ENCODE measurements at regions not wholly inside any gene's neighbourhood (a gene's known extent, or its start where the extent isn't known, plus 50 kb on each side); places are given as distances from the start of the nearest gene placed in this dataset.

DNA sequence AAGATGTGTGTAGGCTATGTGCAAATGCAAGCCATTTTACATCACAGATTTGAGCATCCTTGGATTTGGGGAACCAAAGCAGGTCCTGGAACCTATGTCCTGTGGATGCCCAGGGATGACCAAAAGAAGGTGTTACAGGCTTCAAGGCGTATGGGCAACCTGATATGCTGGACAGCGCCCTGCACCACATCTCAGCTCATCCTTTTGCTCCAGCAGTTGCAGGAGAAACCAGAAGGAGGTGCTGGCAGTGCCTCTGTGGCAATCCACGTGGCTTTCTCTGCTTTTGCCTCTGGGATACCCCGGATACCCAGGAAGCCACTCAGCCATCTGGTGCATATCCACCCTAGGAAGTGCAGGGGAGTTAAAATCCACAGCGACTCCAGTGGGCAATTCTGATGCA is 110.3 kb upstream of the VSTM2B start:
- no peaks in the 10 kb centered on the region for H3K4me1 ChIP-seq (ENCODE audit: control insufficient read depth, insufficient read depth, low read length)
- no peaks in the 10 kb centered on the region for H3K9me3 ChIP-seq (ENCODE audit: control insufficient read depth, insufficient read depth, low read depth, low read length)
- H3K4me3 ChIP-seq (ENCODE audit: low read depth, low read length): no peak overlapping the region
- no peaks in the 10 kb centered on the region for H3K36me3 ChIP-seq (ENCODE audit: control insufficient read depth, insufficient read depth, low read length)
- no peak overlapping the region for H3K9ac ChIP-seq (ENCODE audit: low read length)
- H3K27me3 ChIP-seq (ENCODE audit: control insufficient read depth, insufficient read depth, low read length): no peaks in the 10 kb centered on the region
- no peak overlapping the region for H3K27ac ChIP-seq (ENCODE audit: low read depth, low read length)

GRCh38 chr19:29417048-29417447 is 108.7 kb upstream of the VSTM2B start:
- H3K9ac ChIP-seq (ENCODE audit: low read length): no peak overlapping the region
- no peaks in the 10 kb centered on the region for H3K9me3 ChIP-seq (ENCODE audit: control insufficient read depth, insufficient read depth, low read depth, low read length)
- H3K4me1 ChIP-seq (ENCODE audit: control insufficient read depth, insufficient read depth, low read length): no peaks in the 10 kb centered on the region; the same call in 1 of the 2 replicates
- H3K36me3 ChIP-seq (ENCODE audit: control insufficient read depth, insufficient read depth, low read length): no peaks in the 10 kb centered on the region
- no peak overlapping the region for H3K4me3 ChIP-seq (ENCODE audit: low read depth, low read length)
- H3K27ac ChIP-seq (ENCODE audit: low read depth, low read length): no peak overlapping the region
- H3K27me3 ChIP-seq (ENCODE audit: control insufficient read depth, insufficient read depth, low read length): no peaks in the 10 kb centered on the region

DNA sequence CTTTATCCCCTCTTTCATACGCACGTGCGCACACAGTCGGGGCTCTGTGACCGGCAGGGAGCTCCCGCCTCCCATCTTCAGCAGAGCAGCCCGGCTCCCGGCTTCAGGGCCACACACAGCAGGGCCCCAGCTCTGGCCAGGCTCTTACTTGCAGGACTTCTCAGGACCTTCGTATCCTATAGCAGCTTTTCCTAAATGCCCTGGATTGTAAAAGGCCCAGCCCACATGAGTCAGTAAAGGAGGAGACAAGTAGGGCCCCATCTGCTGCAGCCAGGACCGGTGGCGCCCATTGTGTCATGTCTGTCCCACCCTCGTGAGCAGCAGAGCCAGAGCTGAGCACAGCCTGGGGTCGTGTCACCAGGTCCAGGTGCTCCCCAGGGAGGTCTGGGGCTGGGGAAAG is 107.6 kb upstream of the VSTM2B start:
- Histone ChIP-seq H3K4me3 (ENCODE audit: low read depth, low read length) (no peak overlapping the region), H3K9ac (ENCODE audit: low read length) (no peak overlapping the region), H3K36me3 (ENCODE audit: control insufficient read depth, insufficient read depth, low read length) (no peaks in the 10 kb centered on the region), H3K27me3 (ENCODE audit: control insufficient read depth, insufficient read depth, low read length) (no peaks in the 10 kb centered on the region), H3K27ac (ENCODE audit: low read depth, low read length) (no peak overlapping the region), H3K9me3 (ENCODE audit: control insufficient read depth, insufficient read depth, low read depth, low read length) (no peaks in the 10 kb centered on the region), H3K4me1 (ENCODE audit: control insufficient read depth, insufficient read depth, low read length) (no peaks in the 10 kb centered on the region; the same call in 1 of the 2 replicates)

DNA sequence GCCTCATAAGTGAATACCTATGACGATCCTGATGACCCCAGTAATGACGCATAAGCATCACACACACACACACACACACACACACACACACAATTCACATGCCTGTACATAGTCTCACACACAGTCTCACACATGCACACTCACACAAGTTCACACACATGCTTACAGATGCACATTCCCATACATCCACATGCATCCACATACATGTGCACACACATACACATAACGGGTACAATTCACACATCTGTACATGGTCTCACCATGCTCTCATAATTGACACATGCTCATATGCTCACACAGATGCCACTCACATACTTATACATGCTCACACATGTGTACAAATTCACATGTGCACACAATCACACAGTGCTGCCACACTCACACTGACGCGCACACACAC is 105.7 kb upstream of the VSTM2B start:
- Histone ChIP-seq H3K9ac (ENCODE audit: low read length) (no peak overlapping the region), H3K4me3 (ENCODE audit: low read depth, low read length) (no peak overlapping the region), H3K36me3 (ENCODE audit: control insufficient read depth, insufficient read depth, low read length) (no peaks in the 10 kb centered on the region), H3K9me3 (ENCODE audit: control insufficient read depth, insufficient read depth, low read depth, low read length) (peaks cover 12% of the 10 kb centered on the region), H3K27me3 (ENCODE audit: control insufficient read depth, insufficient read depth, low read length) (no peaks in the 10 kb centered on the region), H3K4me1 (ENCODE audit: control insufficient read depth, insufficient read depth, low read length) (no peaks in the 10 kb centered on the region; the same call in 1 of the 2 replicates), H3K27ac (ENCODE audit: low read depth, low read length) (no peak overlapping the region)

DNA sequence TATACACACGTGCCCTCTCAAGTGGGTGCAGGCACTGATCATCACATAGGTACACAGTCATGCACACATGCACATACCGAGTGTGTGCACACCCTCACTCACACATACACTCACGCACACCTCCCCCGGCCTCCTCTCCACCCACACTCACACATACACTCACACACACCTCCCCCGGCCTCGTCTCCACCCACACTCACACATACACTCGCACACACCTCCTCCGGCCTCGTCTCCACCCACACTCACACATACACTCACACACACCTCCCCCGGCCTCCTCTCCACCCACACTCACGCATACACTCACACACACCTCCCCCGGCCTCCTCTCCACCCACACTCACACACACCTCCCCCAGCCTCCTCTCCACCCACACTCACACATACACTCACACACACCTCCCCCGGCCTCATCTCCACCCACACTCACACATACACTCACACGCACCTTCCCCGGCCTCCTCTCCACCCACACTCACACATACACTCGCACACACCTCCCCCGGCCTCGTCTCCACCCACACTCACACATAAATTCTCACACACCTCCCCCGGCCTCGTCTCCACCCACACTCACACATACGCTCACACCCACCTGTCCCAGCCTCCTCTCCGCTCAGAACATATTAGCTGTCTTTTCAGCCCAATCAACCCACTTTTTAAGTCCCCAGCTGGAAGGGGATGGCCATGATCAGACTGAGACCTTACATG is 105.2 kb upstream of the VSTM2B start:
- Histone ChIP-seq H3K4me3 (ENCODE audit: low read depth, low read length) (no peak overlapping the region), H3K9me3 (ENCODE audit: control insufficient read depth, insufficient read depth, low read depth, low read length) (peaks cover 17% of the 10 kb centered on the region), H3K36me3 (ENCODE audit: control insufficient read depth, insufficient read depth, low read length) (no peaks in the 10 kb centered on the region), H3K4me1 (ENCODE audit: control insufficient read depth, insufficient read depth, low read length) (no peaks in the 10 kb centered on the region; the same call in 1 of the 2 replicates), H3K27ac (ENCODE audit: low read depth, low read length) (no peak overlapping the region), H3K27me3 (ENCODE audit: control insufficient read depth, insufficient read depth, low read length) (no peaks in the 10 kb centered on the region), H3K9ac (ENCODE audit: low read length) (no peak overlapping the region)

DNA sequence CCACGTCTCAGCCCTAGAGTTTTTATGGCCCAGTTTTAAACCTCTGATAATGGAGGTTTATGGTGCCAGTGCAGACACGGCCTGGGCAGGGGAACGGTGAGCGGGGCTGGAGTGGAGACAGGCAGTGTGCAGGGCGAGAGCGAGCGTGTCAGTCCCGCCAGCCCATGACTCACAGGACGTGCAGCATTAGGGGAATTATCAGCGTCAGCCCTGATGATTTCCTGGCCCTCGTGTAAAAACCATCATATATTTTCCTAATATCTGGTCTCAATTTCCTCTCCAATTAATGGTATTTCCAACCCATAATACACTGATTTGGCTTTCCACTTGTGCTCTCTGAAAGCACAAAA is 104.6 kb upstream of the VSTM2B start:
- no peaks in the 10 kb centered on the region for H3K36me3 ChIP-seq (ENCODE audit: control insufficient read depth, insufficient read depth, low read length)
- no peak overlapping the region for H3K27ac ChIP-seq (ENCODE audit: low read depth, low read length)
- H3K9ac ChIP-seq (ENCODE audit: low read length): no peak overlapping the region
- peaks cover 22% of the 10 kb centered on the region for H3K9me3 ChIP-seq (ENCODE audit: control insufficient read depth, insufficient read depth, low read depth, low read length)
- no peak overlapping the region for H3K4me3 ChIP-seq (ENCODE audit: low read depth, low read length)
- no peaks in the 10 kb centered on the region; the same call in 1 of the 2 replicates for H3K27me3 ChIP-seq (ENCODE audit: control insufficient read depth, insufficient read depth, low read length)
- H3K4me1 ChIP-seq (ENCODE audit: control insufficient read depth, insufficient read depth, low read length): no peaks in the 10 kb centered on the region; the same call in 1 of the 2 replicates

DNA sequence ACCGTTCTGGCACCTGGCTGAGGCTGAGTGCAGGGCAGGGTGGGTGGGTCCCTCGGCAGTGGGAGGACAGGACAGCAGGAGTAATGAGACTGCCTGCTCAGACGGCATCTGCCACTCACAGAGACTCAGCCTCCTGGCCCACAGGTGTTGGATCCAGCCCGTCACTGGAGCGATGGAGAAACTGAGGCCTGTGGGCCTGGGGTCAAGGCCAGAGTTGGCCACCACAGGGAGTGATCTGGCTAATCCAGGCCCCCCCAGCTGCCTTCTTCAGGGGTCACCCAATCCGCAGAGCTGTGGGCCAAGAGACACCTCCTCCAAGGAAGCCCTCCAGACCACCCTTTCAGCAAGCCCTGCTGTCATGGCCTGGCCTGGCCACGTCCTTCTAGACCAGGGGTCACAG is 103.7 kb upstream of the VSTM2B start:
- Histone ChIP-seq H3K27ac (ENCODE audit: low read depth, low read length) (no peak overlapping the region), H3K4me1 (ENCODE audit: control insufficient read depth, insufficient read depth, low read length) (no peaks in the 10 kb centered on the region; the same call in 1 of the 2 replicates), H3K9ac (ENCODE audit: low read length) (no peak overlapping the region), H3K36me3 (ENCODE audit: control insufficient read depth, insufficient read depth, low read length) (no peaks in the 10 kb centered on the region), H3K4me3 (ENCODE audit: low read depth, low read length) (no peak overlapping the region), H3K9me3 (ENCODE audit: control insufficient read depth, insufficient read depth, low read depth, low read length) (peaks cover 31% of the 10 kb centered on the region), H3K27me3 (ENCODE audit: control insufficient read depth, insufficient read depth, low read length) (no peaks in the 10 kb centered on the region; the same call in 1 of the 2 replicates)

DNA sequence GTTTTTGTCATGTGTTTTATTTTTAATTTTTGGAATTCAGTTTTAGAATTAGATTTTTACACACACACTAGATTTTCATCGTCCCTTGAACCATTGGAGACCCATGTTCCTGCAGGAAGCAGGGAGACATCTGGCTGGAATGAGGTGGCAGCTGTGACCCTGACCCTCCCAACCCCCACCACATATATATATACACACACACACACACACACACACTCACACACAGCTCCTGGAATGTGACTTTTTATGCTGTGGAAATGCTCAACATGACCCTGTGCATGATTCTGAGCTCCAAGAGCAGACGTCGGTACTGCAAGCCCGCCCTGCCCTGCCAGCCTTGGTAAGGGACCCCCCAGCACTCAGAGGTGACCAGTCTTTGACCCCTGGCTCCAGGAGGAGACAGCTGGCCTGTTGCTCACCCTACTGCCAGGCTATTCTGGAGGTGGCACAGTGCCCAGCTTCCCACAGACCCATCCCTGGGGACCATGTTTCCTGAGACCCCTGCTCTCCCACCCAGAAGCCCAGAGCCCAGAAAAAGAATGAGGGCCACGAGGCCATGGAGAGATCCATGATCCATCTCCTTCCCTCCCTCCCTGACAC is 103.2 kb upstream of the VSTM2B start:
- no peak overlapping the region for H3K27ac ChIP-seq (ENCODE audit: low read depth, low read length)
- no peak overlapping the region for H3K4me3 ChIP-seq (ENCODE audit: low read depth, low read length)
- H3K27me3 ChIP-seq (ENCODE audit: control insufficient read depth, insufficient read depth, low read length): no peaks in the 10 kb centered on the region; the same call in 1 of the 2 replicates
- H3K4me1 ChIP-seq (ENCODE audit: control insufficient read depth, insufficient read depth, low read length): no peaks in the 10 kb centered on the region; the same call in 1 of the 2 replicates
- H3K9ac ChIP-seq (ENCODE audit: low read length): no peak overlapping the region
- no peaks in the 10 kb centered on the region for H3K36me3 ChIP-seq (ENCODE audit: control insufficient read depth, insufficient read depth, low read length)
- H3K9me3 ChIP-seq (ENCODE audit: control insufficient read depth, insufficient read depth, low read depth, low read length): peaks cover 36% of the 10 kb centered on the region

- Histone ChIP-seq H3K4me3 (ENCODE audit: low read depth, low read length) (no peak overlapping the region), H3K36me3 (ENCODE audit: control insufficient read depth, insufficient read depth, low read length) (no peaks in the 10 kb centered on the region), H3K27ac (ENCODE audit: low read depth, low read length) (no peak overlapping the region), H3K27me3 (ENCODE audit: control insufficient read depth, insufficient read depth, low read length) (peaks cover 4% of the 10 kb centered on the region; the same call in 1 of the 2 replicates), H3K4me1 (ENCODE audit: control insufficient read depth, insufficient read depth, low read length) (no peaks in the 10 kb centered on the region; the same call in 1 of the 2 replicates), H3K9me3 (ENCODE audit: control insufficient read depth, insufficient read depth, low read depth, low read length) (peaks cover 44% of the 10 kb centered on the region), H3K9ac (ENCODE audit: low read length) (no peak overlapping the region)
Measured at GRCh38 chr19:29428071-29428470, 97.7 kb upstream of the VSTM2B start.

DNA sequence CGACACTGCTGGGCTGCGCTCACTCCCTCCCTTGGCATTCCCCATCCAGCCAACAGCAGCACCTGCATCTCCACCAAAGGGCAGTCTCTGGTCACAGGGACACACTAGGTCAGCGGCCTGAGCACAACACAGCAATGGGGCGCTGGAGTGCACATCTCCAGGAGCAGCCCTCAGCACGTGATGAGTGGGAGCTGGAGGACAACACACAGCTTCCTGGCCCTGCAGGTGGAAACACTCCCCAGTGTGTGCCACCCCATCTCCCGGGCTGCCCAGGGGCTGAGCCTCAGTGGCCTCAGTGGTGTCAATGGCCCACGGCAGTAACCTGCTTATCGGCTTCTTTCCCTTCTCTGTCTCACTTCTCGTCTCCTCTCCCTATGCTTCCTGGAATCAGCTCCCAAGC is 96.8 kb upstream of the VSTM2B start:
- peaks cover 6% of the 10 kb centered on the region; the same call in 1 of the 2 replicates for H3K27me3 ChIP-seq (ENCODE audit: control insufficient read depth, insufficient read depth, low read length)
- no peaks in the 10 kb centered on the region for H3K36me3 ChIP-seq (ENCODE audit: control insufficient read depth, insufficient read depth, low read length)
- H3K4me3 ChIP-seq (ENCODE audit: low read depth, low read length): no peak overlapping the region
- H3K9ac ChIP-seq (ENCODE audit: low read length): no peak overlapping the region
- peaks cover 42% of the 10 kb centered on the region for H3K9me3 ChIP-seq (ENCODE audit: control insufficient read depth, insufficient read depth, low read depth, low read length)
- no peak overlapping the region for H3K27ac ChIP-seq (ENCODE audit: low read depth, low read length)
- H3K4me1 ChIP-seq (ENCODE audit: control insufficient read depth, insufficient read depth, low read length): no peaks in the 10 kb centered on the region; the same call in 1 of the 2 replicates

DNA sequence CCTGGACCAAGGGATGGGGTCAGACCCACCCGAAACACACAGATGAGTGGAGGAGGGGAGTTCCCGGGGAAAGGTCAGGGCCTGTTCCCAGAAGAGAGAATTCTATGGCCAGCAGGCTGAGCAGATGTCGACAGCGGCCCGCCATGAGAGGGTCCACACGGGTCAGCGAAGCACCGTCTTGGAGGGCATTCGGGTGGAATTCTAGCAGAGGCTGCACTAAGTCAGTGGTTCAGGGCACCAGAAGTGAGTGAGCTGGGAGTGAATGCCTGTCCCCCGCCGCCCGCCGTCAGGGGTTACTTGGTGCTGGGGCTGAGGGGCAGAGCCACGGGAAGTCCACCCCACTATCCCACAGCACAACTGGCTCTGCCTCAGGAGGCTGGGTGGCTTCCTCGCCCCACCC is 96.2 kb upstream of the VSTM2B start:
- Histone ChIP-seq H3K9ac (ENCODE audit: low read length) (no peak overlapping the region), H3K36me3 (ENCODE audit: control insufficient read depth, insufficient read depth, low read length) (no peaks in the 10 kb centered on the region), H3K4me3 (ENCODE audit: low read depth, low read length) (no peak overlapping the region), H3K9me3 (ENCODE audit: control insufficient read depth, insufficient read depth, low read depth, low read length) (peaks cover 41% of the 10 kb centered on the region), H3K27me3 (ENCODE audit: control insufficient read depth, insufficient read depth, low read length) (peaks cover 7% of the 10 kb centered on the region; the same call in 1 of the 2 replicates), H3K4me1 (ENCODE audit: control insufficient read depth, insufficient read depth, low read length) (no peaks in the 10 kb centered on the region; the same call in 1 of the 2 replicates), H3K27ac (ENCODE audit: low read depth, low read length) (no peak overlapping the region)
